ENCODE measurements at regions not wholly inside any gene's neighbourhood (a gene's known extent, or its start where the extent isn't known, plus 50 kb on each side); places are given as distances from the start of the nearest gene placed in this dataset.

DNA sequence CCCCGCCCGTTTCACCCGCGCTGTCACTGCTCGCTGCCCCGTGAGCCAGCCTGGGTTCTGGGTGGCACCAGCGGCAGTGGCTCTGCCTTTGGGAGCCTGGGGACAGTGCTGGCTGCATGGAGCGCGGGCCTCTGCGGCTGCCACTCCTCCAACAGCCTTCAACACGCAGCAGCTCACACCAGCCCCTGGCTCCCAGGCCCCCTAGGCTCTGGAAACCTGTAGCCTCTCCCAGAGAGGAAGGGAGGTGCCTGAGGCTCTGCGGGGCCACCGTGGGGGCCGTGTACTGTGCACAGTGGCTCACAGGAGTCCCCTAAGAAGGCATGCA is 163.9 kb upstream of the AFDN start:
- no peak overlapping the region for H3K4me3 ChIP-seq (replicated peaks in 1 of 4; ENCODE audit: control extremely low read depth in 1 of 4, insufficient read depth in 1 of 4, low read depth in 3 of 4, low read length in 4 of 4)
- no peak for DNase-seq (ENCODE audit: low read depth in 2 of 2)
- H2AFZ ChIP-seq (ENCODE audit: low read length): no peak overlapping the region
- no peaks in the 10 kb centered on the region for H3K36me3 ChIP-seq (ENCODE audit: control insufficient read depth, insufficient read depth, low read length)
- TF ChIP-seq, protein P1, sequence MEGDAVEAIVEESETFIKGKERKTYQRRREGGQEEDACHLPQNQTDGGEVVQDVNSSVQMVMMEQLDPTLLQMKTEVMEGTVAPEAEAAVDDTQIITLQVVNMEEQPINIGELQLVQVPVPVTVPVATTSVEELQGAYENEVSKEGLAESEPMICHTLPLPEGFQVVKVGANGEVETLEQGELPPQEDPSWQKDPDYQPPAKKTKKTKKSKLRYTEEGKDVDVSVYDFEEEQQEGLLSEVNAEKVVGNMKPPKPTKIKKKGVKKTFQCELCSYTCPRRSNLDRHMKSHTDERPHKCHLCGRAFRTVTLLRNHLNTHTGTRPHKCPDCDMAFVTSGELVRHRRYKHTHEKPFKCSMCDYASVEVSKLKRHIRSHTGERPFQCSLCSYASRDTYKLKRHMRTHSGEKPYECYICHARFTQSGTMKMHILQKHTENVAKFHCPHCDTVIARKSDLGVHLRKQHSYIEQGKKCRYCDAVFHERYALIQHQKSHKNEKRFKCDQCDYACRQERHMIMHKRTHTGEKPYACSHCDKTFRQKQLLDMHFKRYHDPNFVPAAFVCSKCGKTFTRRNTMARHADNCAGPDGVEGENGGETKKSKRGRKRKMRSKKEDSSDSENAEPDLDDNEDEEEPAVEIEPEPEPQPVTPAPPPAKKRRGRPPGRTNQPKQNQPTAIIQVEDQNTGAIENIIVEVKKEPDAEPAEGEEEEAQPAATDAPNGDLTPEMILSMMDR (conservative IDR thresholded peaks at IDR 0.05 in 1 of 2, IDR thresholded peaks at IDR 0.05 in 1 of 2; ENCODE audit: low read depth in 1 of 2, low read length in 2 of 2): no peak
- no peak for TF ChIP-seq EZH2 (IDR thresholded peaks at IDR 0.05; ENCODE audit: low read length, missing control alignments)
- no peak overlapping the region for H3K27ac ChIP-seq (ENCODE audit: insufficient read depth, low read length)
- H3K27me3 ChIP-seq (ENCODE audit: control insufficient read depth, insufficient read depth, low read length): no peaks in the 10 kb centered on the region
- no peak overlapping the region for H3K4me2 ChIP-seq (ENCODE audit: extremely low read depth, insufficient read depth, low read length)
- H4K20me1 ChIP-seq (ENCODE audit: control insufficient read depth, extremely low read depth, insufficient read depth, low read length): no peaks in the 10 kb centered on the region
- H3K79me2 ChIP-seq (ENCODE audit: control insufficient read depth, insufficient read depth, low read length): no peaks in the 10 kb centered on the region
- H3K9me3 ChIP-seq (ENCODE audit: control insufficient read depth, insufficient read depth, low read depth, low read length): no peaks in the 10 kb centered on the region
- H3K4me1 ChIP-seq (ENCODE audit: control insufficient read depth, extremely low read depth, insufficient read depth, low read length): no peaks in the 10 kb centered on the region
- no peak overlapping the region for H3K9ac ChIP-seq (ENCODE audit: insufficient read depth, low read length)

DNA sequence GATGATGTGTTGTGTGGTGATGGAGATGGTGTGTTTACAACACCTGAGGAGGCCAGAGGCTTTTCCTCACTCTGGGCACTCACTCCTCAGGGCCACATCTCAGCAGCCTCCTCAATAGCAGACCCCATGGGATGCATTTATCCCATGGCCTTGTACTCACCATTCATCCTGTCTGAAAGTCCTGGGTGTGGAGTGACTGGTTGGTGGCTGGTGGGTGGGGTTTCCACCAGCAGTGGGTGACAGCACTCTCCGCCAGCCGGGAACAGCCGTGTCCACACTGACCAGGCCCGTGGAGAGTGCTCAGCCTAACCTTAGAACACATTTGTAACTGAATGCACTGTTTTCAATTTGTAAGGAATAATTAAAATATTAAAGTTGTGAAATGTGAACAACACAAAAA is 163.4 kb upstream of the AFDN start:
- Histone ChIP-seq H3K4me2 (ENCODE audit: extremely low read depth, insufficient read depth, low read length) (no peak overlapping the region), H3K9ac (ENCODE audit: insufficient read depth, low read length) (no peak overlapping the region), H3K9me3 (ENCODE audit: control insufficient read depth, insufficient read depth, low read depth, low read length) (no peaks in the 10 kb centered on the region), H3K4me1 (ENCODE audit: control insufficient read depth, extremely low read depth, insufficient read depth, low read length) (no peaks in the 10 kb centered on the region), H3K27me3 (ENCODE audit: control insufficient read depth, insufficient read depth, low read length) (no peaks in the 10 kb centered on the region), H4K20me1 (ENCODE audit: control insufficient read depth, extremely low read depth, insufficient read depth, low read length) (no peaks in the 10 kb centered on the region), H2AFZ (ENCODE audit: low read length) (no peak overlapping the region), H3K79me2 (ENCODE audit: control insufficient read depth, insufficient read depth, low read length) (no peaks in the 10 kb centered on the region), H3K36me3 (ENCODE audit: control insufficient read depth, insufficient read depth, low read length) (no peaks in the 10 kb centered on the region), H3K27ac (ENCODE audit: insufficient read depth, low read length) (no peak overlapping the region), H3K4me3 (replicated peaks in 1 of 4; ENCODE audit: control extremely low read depth in 1 of 4, insufficient read depth in 1 of 4, low read depth in 3 of 4, low read length in 4 of 4) (no peak overlapping the region)
- TF ChIP-seq EZH2 (IDR thresholded peaks at IDR 0.05; ENCODE audit: low read length, missing control alignments): no peak
- TF ChIP-seq, protein P1 (conservative IDR thresholded peaks at IDR 0.05 in 1 of 2, IDR thresholded peaks at IDR 0.05 in 1 of 2; ENCODE audit: low read depth in 1 of 2, low read length in 2 of 2): no peak
- DNase-seq (ENCODE audit: low read depth in 2 of 2): no peak

DNA sequence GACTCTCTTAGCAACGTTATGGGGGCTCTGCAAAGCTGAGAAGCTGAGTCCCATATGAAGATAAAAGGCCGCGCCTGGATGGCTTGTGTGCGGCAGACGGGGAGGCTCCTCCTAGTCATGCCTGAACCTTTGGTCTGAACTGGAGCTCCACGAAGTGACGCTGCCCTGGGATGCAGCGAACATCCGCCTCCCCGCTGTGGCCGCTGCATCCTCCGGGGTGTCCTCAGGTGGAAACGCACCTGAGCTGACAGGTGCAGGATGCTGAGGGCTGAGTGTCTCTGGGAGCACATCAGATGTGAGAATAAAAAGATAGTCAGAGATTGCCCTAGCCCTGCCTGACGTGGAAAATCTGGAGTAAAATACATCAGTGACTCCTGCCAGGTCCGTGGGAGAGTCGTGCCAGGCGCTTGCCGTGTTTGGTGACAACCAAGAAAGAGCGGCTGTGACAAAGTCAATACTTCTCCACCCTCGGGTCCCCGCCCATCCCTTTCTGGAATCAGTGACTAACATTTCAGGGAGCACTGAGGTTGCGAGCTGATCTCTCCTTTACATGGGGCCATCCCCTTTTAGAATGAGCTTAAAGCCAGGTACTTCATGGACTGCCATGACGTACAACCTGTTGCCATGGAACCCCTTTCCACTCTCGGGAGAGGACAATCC is 162.8 kb upstream of the AFDN start:
- TF ChIP-seq, protein P1 (conservative IDR thresholded peaks at IDR 0.05 in 1 of 2, IDR thresholded peaks at IDR 0.05 in 1 of 2; ENCODE audit: low read depth in 1 of 2, low read length in 2 of 2): no peak
- no peak for TF ChIP-seq EZH2 (IDR thresholded peaks at IDR 0.05; ENCODE audit: low read length, missing control alignments)
- Histone ChIP-seq H3K27me3 (ENCODE audit: control insufficient read depth, insufficient read depth, low read length) (no peaks in the 10 kb centered on the region), H3K79me2 (ENCODE audit: control insufficient read depth, insufficient read depth, low read length) (no peaks in the 10 kb centered on the region), H3K36me3 (ENCODE audit: control insufficient read depth, insufficient read depth, low read length) (no peaks in the 10 kb centered on the region), H3K9ac (ENCODE audit: insufficient read depth, low read length) (no peak overlapping the region), H3K9me3 (ENCODE audit: control insufficient read depth, insufficient read depth, low read depth, low read length) (no peaks in the 10 kb centered on the region), H3K4me2 (ENCODE audit: extremely low read depth, insufficient read depth, low read length) (no peak overlapping the region), H3K4me1 (ENCODE audit: control insufficient read depth, extremely low read depth, insufficient read depth, low read length) (no peaks in the 10 kb centered on the region), H2AFZ (ENCODE audit: low read length) (no peak overlapping the region), H4K20me1 (ENCODE audit: control insufficient read depth, extremely low read depth, insufficient read depth, low read length) (no peaks in the 10 kb centered on the region), H3K4me3 (replicated peaks in 1 of 4; ENCODE audit: control extremely low read depth in 1 of 4, insufficient read depth in 1 of 4, low read depth in 3 of 4, low read length in 4 of 4) (no peak overlapping the region), H3K27ac (ENCODE audit: insufficient read depth, low read length) (no peak overlapping the region)
- no peak for DNase-seq (ENCODE audit: low read depth in 2 of 2)

Measured in fibroblast of lung (primary cell).